Gastroesophageal sphincter (tissue), 3 donors: ENCODE measurements at regions not wholly inside any gene's neighbourhood (a gene's known extent, or its start where the extent isn't known, plus 50 kb on each side); places are given as distances from the start of the nearest gene placed in this dataset.

Experiments used
- CTCF ChIP-seq, 4 experiments: fragments of 200-600 bp in 2 of 4; fragments of 450-650 bp in 2 of 4; sonication (generic) in 1 of 4; IDR thresholded peaks; one replicate each; pipeline ENCODE4 v1.5.1; 2017 to 2019; ENCODE audit warnings: antibody characterized with exemption in 4 of 4, mild to moderate bottlenecking in 2 of 4, moderate library complexity in 2 of 4
- POLR2A ChIP-seq, 2 donors: fragments of 450-650 bp; IDR thresholded peaks; one replicate each; pipeline ENCODE4 v1.6.1; 2017; ENCODE audit warnings: antibody characterized with exemption in 2 of 2, mild to moderate bottlenecking in 2 of 2, moderate library complexity in 1 of 2

GRCh38 chr10:29039091-29039490, 249.8 kb upstream of the LYZL1 start:
- TF ChIP-seq CTCF (IDR thresholded peaks at IDR 0.05) (no peak), POLR2A (IDR thresholded peaks at IDR 0.05) (no peak)
